ENCODE measurements at regions not wholly inside any gene's neighbourhood (a gene's known extent, or its start where the extent isn't known, plus 50 kb on each side); places are given as distances from the start of the nearest gene placed in this dataset.
"Not testable (repeated sequence)": the region's sequence is repeated elsewhere in the genome, so short reads cannot be mapped to it uniquely, and the experiment has no call there.

DNA sequence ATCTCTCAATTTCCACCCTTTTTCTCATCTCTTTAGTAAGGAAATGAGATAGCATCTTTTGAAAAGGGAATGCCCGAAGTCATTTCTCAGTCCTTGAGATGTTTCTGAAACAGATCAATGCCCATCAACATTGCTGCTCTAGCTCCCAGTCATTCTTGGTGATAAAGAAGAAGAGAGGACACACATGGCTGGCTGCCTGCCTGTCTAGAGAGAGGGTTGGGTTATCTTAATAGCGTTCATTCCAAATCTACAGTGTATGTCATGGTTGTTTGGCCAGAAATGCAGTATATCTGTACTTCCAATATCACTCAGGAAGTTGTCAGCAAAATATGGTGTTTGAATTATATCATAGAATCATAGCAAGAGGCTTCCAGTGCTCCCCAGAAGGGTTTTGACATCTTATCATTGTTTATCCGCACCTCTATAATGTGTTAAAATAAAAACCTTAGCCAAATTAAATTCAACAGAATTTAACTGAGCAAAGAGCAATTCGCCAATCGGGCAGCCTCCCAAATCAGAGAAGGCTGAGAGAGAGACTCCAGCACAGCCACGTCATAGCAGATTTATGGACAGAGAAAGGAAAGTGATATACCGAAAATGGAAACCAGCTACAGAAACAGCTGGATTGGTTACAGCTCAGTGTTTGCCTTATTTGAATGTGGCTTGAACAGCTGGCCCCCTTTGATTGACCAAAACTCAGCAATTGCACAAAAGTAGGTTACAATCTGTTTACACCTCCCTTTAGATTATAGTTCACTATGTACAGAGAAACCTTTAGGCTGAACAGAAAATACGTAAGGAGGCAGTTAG, 321.0 kb upstream of the FRG1 start:
- DNase-seq (ENCODE audit: extremely low read depth in 1 of 2, low read depth in 1 of 2), result not testable (repeated sequence)

DNA sequence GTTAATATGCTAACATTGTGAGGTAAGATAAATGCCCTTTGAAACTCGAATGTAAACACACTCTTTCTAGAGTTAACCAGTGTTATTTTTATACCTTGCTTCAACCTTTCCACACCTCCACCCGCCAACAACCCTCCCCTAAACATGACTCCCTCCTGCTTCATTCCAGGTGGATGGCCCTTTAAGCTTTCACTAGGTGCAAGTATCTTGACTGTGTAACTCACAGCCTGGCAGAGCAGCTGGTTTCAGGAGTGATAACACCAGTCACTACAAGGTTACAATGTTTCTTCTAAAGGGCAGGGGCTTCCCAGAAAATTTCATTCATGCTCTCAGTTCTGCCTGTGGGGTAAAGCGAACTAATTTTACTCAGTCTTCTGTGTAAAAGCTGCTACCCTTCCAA, 318.1 kb upstream of the FRG1 start:
- DNase-seq (ENCODE audit: extremely low read depth in 1 of 2, low read depth in 1 of 2), result not testable (repeated sequence)

GRCh38 chr4:189627041-189627440, 313.6 kb upstream of the FRG1 start:
- not testable (repeated sequence) for DNase-seq (ENCODE audit: extremely low read depth in 1 of 2, low read depth in 1 of 2)

DNA sequence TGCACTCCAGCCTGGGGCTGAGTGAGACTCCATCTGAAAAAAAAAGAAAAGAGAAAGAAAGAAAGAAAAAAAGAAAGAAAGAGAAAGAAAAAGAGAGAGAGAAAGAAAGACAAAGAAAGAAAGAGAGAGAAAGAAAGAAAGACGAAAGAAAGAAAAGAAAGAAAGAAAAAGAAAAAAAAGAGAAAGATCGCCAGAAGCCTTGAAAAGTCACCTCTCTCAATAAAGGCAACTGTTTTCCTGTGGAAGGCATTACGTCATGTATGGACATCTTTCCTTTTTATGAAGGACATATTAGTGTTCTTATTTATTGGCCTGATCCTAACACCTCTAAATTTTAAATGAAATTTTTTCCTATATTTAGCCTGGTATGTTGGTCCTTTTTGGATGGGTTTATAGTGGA, 310.9 kb upstream of the FRG1 start:
- not testable (repeated sequence) for DNase-seq (ENCODE audit: extremely low read depth in 1 of 2, low read depth in 1 of 2)

DNA sequence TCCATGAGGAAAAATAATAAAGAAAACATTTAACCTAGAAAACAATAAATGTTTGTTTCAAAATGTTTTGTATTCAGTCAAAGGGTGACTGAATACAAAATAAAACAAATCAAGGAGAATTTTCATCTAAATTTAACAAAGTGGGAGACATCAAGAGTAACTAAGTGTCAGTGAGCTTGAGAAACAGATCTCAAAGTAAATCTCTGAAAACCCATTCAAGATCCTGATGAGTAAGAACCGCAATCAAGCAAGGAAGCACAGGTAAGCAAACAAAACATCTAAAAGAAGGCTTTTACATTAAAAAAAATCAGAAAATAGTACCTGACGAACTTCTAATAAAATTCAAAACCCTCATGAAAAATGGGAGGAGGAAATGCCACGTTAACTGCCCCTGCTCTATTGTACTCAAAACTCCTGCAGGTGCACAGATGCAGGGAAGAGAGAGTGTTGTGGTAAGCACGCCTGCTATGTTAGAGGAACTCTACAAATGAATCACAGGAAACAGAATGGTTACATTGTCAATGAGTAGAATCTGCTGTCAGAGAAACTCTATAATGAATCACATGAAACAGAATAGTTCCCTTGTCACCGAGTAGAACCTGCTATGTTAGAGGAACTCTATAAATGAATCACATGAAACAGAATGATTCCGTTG, 309.6 kb upstream of the FRG1 start:
- DNase-seq (ENCODE audit: extremely low read depth in 1 of 2, low read depth in 1 of 2), result not testable (repeated sequence)

- DNase-seq (ENCODE audit: extremely low read depth in 1 of 2, low read depth in 1 of 2), result not testable (repeated sequence)
These were observed 309.1 kb upstream of the FRG1 start for GRCh38 chr4:189631568-189631916.

- DNase-seq (ENCODE audit: extremely low read depth in 1 of 2, low read depth in 1 of 2), result not testable (repeated sequence)
These were observed 290.2 kb upstream of the FRG1 start for GRCh38 chr4:189650436-189650835.

- DNase-seq (ENCODE audit: extremely low read depth in 1 of 2, low read depth in 1 of 2), result not testable (repeated sequence)
These were observed 287.5 kb upstream of the FRG1 start for GRCh38 chr4:189653130-189653653.

DNA sequence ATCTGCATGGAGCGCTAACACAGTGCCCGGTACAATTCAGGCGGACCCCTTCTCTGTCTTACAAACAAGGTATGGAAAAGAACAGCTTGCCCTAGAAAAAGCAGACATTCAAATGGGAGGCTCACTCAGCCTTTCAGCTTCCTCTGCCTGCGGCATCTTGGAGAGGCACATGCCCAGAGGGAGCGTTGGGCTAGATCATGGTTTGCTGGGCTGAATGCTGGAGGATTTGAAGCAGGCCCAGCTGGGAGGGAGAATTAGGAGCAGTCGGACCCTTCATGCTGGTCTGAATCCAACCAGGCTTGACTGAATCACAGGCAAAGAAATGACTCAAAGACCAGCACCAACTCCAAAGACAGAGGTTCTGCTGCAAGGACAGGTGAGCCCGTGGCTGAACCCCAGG, 286.7 kb upstream of the FRG1 start:
- DNase-seq (ENCODE audit: extremely low read depth in 1 of 2, low read depth in 1 of 2), result not testable (repeated sequence)

- not testable (repeated sequence) for DNase-seq (ENCODE audit: extremely low read depth in 1 of 2, low read depth in 1 of 2)
These were observed 286.3 kb upstream of the FRG1 start for GRCh38 chr4:189654396-189654795.

- DNase-seq (ENCODE audit: extremely low read depth in 1 of 2, low read depth in 1 of 2), result not testable (repeated sequence)
These were observed 284.9 kb upstream of the FRG1 start for GRCh38 chr4:189655817-189656216.

DNA sequence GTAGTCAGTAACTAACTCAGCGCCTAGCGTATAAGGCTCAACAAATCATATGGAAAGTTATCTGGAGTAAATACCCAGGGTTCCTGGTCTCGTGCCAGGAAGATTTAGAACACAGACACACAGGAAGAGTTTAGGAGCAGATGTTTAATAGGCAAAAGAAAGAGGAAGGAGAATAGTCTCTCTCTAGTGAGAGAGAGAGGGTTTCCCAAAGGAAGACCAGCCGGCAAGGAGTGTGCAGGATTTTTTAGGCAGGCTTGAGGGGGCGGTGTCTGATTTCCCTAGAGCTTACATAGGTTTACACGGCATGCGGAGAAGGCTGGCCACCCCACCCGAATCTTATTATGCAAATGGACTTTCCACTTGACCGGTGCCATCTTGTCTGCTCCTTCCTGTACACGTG, 284.0 kb upstream of the FRG1 start:
- no peak for DNase-seq (ENCODE audit: extremely low read depth in 1 of 2, low read depth in 1 of 2)

DNA sequence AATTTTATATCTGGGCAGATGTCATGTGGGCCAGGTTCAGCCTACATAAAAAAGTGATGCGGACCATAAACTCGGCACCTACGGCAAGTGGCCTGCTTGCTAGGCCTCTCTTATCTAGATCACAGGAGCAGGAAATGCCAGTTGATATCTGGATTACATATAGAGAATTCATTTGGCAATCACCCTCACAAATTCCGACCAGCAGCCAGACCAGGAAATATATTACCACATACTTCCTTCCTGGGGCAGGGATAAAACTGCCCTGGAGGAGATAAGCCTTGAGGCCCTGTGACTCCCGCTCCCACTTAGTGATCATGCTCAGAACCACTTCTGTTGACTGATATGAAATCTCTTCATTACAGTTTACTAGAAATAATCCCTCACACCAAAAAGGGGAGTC, 282.4 kb upstream of the FRG1 start:
- not testable (repeated sequence) for DNase-seq (ENCODE audit: extremely low read depth in 1 of 2, low read depth in 1 of 2)

GRCh38 chr4:189658831-189659230, 281.8 kb upstream of the FRG1 start:
- DNase-seq (ENCODE audit: extremely low read depth in 1 of 2, low read depth in 1 of 2), result not testable (repeated sequence)

DNA sequence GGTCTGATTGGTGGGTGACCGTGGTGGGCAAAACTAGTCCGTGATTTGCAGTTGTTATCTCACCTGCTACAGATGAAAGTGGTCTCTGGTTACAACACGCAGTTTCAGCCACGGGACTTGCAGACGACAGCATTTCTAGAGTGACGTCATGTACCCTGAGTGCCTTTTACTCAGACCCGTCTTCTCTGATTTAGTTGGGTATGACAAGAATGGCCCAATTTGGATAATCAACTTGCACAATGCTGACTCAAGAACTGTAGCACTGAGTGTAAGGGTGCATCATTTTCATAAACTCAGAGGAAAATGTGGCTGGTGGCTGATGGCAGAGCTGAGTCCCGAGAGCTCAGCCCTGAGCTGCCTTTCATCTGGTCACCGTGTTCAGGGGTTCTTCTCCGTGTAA, 281.4 kb upstream of the FRG1 start:
- no peak for DNase-seq (ENCODE audit: extremely low read depth in 1 of 2, low read depth in 1 of 2)

GRCh38 chr4:189660722-189661360, 279.8 kb upstream of the FRG1 start:
- no peak for DNase-seq (ENCODE audit: extremely low read depth in 1 of 2, low read depth in 1 of 2)

DNA sequence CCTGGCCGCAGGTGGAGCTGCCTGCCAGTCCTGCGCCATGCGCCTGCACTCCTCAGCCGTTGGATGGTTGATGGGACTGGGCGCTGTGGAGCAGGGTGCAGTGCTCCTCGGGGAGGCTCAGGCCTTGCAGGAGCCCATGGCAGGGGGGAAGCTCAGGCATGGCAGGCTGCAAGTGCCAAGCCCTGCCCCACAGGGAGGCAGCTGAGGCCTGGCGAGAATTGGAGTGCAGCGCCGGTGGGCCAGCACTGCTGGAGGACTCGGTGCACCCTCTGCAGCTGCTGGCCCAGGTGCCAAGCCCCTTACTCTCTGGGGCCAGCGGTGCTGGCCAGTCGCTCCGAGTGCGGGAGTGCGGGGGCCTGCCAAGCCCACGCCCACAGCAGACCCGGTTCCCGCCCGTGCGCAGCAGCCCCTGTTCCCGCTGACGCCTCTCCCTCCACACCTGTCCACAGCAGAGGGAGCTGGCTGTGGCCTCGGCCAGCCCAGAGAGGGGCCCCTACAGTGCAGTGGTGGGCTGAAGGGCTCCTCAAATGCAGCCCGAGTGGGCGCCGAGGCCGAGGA, 275.9 kb upstream of the FRG1 start:
- no peak for DNase-seq (ENCODE audit: extremely low read depth in 1 of 2, low read depth in 1 of 2)

GRCh38 chr4:189665712-189666305, 274.9 kb upstream of the FRG1 start:
- DNase-seq (ENCODE audit: extremely low read depth in 1 of 2, low read depth in 1 of 2), result not testable (repeated sequence)

- DNase-seq (ENCODE audit: extremely low read depth in 1 of 2, low read depth in 1 of 2), result not testable (repeated sequence)
These were observed 273.3 kb upstream of the FRG1 start for GRCh38 chr4:189667386-189667785.

GRCh38 chr4:189697675-189698245, 242.9 kb upstream of the FRG1 start:
- not testable (repeated sequence) for DNase-seq (ENCODE audit: extremely low read depth in 1 of 2, low read depth in 1 of 2)

Measured in activated CD8-positive, alpha-beta memory T cell treated with anti-CD3 and anti-CD28 coated beads for 1 hour (primary cell).